HG02623 (cell line): ENCODE measurements at regions not wholly inside any gene's neighbourhood (a gene's known extent, or its start where the extent isn't known, plus 50 kb on each side); places are given as distances from the start of the nearest gene placed in this dataset.
"Not testable (repeated sequence)": the region's sequence is repeated elsewhere in the genome, so short reads cannot be mapped to it uniquely, and the experiment has no call there.

ENCODE experiments used
- ATAC-seq: cut with Tn5 transposase; IDR thresholded peaks from one replicate; pipeline ENCODE4 v1.9.1; 2021; ENCODE audit warnings: moderate library complexity; ENCODE audit not compliant: unreplicated experiment

- no peak for ATAC-seq
Measured at GRCh38 chr13:62482351-62482750, 1066.7 kb upstream of the PCDH20 start.

DNA sequence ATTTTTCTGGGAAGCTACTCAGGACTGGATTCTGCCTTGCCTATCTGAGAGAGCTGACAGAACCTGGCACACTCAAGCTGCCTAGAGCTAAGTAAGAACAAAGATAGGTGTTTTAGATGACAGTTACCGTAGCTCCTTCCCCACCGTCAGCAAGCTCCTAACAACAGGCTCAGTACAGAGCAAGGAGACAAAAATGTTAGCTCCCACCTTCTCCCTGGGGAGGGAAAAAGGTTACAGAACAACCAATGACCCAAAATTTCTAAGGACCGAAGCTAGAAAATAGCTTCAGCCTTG lies 1058.2 kb upstream of the PCDH20 start:
- no peak for ATAC-seq

DNA sequence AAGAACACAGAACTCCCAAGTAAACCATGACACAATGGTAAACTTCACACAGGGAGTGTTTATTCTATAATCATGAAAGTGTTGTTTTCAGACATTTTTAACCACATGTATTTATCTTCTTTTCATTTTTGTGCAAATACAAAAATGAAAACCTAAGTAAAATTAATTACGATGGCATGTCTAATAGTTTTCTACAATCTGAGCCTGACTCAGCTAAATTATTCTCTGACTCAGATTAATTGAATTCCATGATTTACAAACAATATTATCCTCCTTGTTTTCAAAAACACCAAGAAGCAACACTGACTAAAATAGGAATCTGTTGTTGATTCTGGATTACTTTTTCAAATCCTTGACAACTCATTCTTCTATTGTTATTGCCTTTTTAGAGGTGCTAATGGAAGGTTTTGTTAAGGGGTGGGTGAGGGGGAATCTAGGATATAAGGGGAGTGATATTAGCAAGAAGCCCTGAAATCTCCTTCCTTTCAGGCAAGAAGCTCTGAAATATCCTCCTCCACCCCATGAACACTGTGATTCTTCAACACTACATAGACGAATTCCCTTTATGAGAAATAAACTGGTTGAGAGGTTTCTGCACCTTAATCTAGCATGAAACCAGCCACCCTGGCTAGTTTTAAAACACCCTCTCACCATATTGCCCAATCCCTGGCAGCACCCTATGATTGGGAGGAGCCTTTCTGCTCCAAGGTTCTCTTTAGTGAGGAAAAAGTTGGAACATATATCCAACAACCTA lies 1057.7 kb upstream of the PCDH20 start:
- no peak for ATAC-seq

GRCh38 chr13:62453761-62454160 lies 1038.1 kb upstream of the PCDH20 start:
- no peak for ATAC-seq

DNA sequence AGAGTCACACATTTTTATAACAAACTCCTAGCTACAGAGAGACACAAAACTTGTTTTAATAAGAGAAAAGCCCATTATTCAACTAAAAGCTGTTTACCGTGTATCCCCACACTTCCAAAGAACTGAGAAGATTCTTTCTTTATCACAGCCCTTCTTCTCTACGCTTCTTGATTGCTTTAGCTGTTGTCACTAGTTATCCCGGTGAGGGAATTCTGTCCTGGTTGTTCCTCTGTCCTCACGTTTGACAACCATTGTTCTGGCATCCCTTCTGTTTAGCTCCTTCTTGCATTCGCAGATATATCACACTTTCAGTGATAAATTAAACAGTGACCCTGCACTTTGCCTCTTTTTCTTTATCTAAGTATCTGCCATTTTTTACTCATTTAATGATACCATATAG lies 1035.1 kb upstream of the PCDH20 start:
- ATAC-seq: no peak

GRCh38 chr13:62447771-62448382 lies 1032.2 kb upstream of the PCDH20 start:
- not testable (repeated sequence) for ATAC-seq

- ATAC-seq: no peak
Measured at GRCh38 chr13:62444805-62445204, 1029.2 kb upstream of the PCDH20 start.

- ATAC-seq: no peak
Measured at GRCh38 chr13:62434081-62434480, 1018.4 kb upstream of the PCDH20 start.

- no peak for ATAC-seq
Measured at GRCh38 chr13:62433660-62434059, 1018.0 kb upstream of the PCDH20 start.

DNA sequence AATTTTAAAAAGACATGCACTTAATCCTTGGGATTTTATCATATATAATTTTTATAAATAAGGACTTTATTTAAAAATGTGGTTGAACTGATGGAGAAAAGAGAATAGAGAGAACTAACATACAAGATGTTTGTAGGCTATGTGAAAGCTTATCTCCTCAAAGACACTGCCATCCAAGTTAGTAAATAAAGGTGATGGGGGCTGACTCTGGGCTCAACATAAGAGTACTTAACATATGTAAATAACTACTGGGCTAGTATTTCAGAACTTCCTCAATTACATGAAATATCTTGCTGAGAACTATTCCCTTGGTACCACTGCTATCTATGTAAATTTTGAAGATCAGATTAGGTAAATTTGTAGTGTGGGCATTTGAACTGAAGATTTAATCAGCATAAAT lies 1017.3 kb upstream of the PCDH20 start:
- ATAC-seq: no peak

DNA sequence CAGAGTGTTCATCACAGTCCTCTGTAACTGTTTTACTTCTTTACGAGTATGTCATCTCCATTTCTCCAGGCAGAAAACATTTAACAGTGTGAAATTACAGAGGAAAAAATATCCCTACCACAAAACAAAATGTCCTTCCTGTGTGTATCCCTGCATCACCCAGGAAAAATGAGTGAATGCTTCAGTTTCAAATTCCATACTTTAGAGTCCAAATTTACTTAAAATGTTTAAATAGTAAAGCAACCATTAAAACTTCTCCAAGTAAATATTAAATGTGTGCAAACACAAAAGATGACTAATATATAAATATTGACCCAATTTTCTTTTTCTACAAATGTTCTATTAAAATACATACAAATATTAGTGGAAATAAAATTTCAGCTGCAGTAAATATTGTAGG lies 1016.6 kb upstream of the PCDH20 start:
- ATAC-seq: no peak

DNA sequence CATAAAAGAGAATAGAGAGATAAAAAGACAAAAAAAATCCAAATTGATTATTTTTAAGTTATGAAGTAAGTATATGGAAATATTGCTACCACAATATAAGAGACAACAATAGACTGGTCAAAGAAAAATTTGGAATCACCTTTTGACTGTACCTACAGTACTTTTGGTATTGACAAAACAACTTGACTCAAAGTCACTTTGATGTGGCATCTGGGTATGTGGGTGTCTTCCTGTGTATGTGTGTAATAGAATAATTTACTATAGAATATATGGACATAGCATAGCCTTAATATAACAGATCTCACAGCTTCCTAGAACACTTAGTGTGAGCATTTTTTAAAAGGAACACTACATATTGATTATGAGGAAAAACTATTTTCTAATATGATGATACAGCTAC lies 1016.2 kb upstream of the PCDH20 start:
- no peak for ATAC-seq

DNA sequence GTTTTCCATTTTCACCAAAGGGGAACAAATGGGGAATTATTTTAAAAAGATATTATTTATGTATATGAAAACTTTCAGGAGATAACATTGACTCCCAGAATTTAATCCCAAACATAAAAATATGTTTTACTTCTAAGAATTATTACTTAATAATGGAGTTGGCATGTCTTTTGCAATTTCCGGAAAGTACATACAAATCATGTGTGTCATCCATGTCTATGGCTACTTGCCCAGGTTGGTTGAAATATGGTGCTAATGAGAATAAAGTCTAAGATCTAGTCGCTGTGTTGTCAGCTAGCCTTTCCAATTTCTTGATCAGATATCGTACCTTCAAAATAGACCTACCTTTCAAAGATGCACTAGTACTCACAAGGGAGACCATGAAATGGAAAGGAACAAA lies 1003.2 kb upstream of the PCDH20 start:
- no peak for ATAC-seq

- no peak for ATAC-seq
Measured at GRCh38 chr13:62418376-62418775, 1002.7 kb upstream of the PCDH20 start.

GRCh38 chr13:62407871-62408270 lies 992.2 kb upstream of the PCDH20 start:
- ATAC-seq: no peak

DNA sequence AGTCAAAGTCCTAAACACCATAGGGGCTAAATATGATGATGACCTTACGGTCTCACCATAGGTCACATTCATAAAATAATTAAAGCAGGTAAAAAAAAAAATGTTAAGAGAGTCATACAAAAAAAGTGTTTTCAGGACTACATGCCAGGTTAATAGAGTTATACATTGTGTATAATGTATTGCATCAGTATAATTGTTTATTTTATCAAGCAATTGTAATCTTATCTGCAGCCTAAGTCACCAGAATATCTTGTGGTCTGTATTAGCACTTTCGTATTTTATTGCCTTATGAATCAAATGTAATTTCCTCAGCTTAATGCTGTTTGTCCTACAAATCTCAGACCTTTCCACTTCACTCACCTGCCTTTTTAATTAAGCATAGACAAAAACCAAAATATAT lies 972.9 kb upstream of the PCDH20 start:
- ATAC-seq: no peak

- ATAC-seq: no peak
Measured at GRCh38 chr13:62387647-62388046, 972.0 kb upstream of the PCDH20 start.

DNA sequence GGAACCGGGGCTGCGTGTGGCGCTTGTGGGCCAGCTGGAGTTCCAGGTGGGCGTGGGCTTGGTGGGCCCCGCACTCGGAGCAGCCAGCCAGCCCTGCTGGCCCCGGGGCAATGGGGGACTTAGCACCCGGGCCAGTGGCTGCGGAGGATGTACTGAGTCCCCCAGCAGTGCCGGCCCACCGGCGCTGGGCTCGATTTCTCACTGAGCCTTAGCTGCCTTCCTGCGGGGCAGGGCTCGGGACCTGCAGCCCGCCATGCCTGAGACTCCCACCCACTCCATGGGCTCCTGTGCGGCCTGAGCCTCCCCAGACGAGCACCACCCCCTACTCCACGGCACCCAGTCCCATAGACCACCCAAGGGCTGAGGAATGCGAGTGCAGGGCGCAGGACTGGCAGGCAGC lies 963.6 kb upstream of the PCDH20 start:
- not testable (repeated sequence) for ATAC-seq

GRCh38 chr13:62377838-62378237 lies 962.2 kb upstream of the PCDH20 start:
- ATAC-seq: no peak

DNA sequence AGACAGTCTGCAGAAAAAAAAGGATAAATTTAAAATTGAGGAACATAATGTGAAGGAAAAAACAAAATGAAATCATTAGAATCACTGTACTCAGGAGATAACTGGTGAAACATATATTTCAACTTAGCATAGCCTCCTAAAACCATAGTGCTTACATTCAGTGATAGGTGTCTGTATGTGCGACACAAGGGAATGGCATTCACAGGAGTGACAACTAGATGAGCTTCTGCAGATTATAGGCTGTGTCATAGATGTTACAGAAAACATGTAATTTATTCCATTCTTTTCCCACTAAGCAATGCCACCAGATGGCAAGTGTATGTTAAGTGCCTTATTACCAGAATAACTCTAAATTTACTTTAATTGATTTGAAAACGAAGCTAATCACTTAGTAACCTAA lies 960.0 kb upstream of the PCDH20 start:
- no peak for ATAC-seq

DNA sequence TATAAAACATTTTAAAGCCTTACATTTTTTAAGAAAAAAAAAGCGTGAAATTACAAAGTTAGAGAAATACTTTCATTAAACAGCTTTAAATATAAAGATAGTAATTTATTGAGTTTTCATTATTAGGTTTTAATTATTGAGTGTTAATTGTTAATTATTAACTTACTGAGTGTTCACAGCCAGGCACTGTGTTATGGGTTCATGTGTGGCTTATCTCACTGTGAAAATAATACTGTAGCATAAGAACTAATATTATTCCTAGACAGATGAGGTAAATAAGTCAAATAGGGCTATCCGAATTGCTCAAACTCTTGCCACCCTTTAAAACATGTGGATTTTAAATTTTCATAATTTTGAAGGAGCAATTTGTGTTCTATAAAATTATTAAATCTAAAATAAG lies 956.1 kb upstream of the PCDH20 start:
- no peak for ATAC-seq

- ATAC-seq: not testable (repeated sequence)
Measured at GRCh38 chr13:62367971-62368370, 952.3 kb upstream of the PCDH20 start.

DNA sequence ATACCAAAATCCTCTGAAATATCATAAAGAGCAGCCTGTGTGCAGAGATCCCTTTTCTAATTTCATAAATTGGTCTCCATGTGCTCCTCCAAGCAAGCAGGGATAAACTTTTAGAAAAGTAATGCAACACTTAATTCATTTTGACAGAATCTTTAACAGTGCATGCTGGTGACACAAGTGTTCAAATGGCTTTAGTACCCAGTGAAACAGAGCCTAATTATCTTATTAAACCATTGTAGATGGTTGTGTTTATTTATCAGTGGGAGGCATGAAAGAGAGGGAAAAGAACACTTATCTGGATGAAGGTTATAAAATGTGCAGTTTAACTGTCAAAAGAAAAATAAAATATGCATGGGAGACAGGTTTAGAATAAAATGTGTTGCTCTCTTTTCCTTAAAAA lies 945.0 kb upstream of the PCDH20 start:
- no peak for ATAC-seq
